Parathyroid adenoma (tissue), 2 donors: ENCODE measurements at regions not wholly inside any gene's neighbourhood (a gene's known extent, or its start where the extent isn't known, plus 50 kb on each side); places are given as distances from the start of the nearest gene placed in this dataset.

Source experiments
- H2AFZ ChIP-seq: fragments of 300-600 bp; sonication (generic); one replicate; pipeline ENCODE4 v1.7.0; 2017; ENCODE audit warnings: antibody characterized with exemption, mild to moderate bottlenecking
- H3K27ac ChIP-seq: fragments of 300-600 bp; sonication (generic); one replicate; pipeline ENCODE4 v1.7.0; 2017
- H3K27me3 ChIP-seq: fragments of 300-600 bp; sonication (generic); one replicate; pipeline ENCODE4 v1.7.0; 2017; ENCODE audit warnings: low read length; ENCODE audit not compliant: control insufficient read depth, insufficient read depth
- H3K36me3 ChIP-seq: fragments of 300-600 bp; sonication (generic); one replicate; pipeline ENCODE4 v1.7.0; 2017; ENCODE audit warnings: low read length; ENCODE audit not compliant: control insufficient read depth, insufficient read depth
- H3K4me1 ChIP-seq: fragments of 300-600 bp; sonication (generic); one replicate; pipeline ENCODE4 v1.7.0; 2017; ENCODE audit warnings: control low read depth
- H3K4me2 ChIP-seq: fragments of 300-600 bp; sonication (generic); one replicate; pipeline ENCODE4 v1.7.0; 2017; ENCODE audit warnings: low read length
- H3K4me3 ChIP-seq: fragments of 300-600 bp; sonication (generic); one replicate; pipeline ENCODE4 v1.7.0; 2017; ENCODE audit warnings: low read depth, low read length
- H3K79me2 ChIP-seq: fragments of 300-600 bp; sonication (generic); one replicate; pipeline ENCODE4 v1.7.0; 2017; ENCODE audit warnings: control low read depth
- H3K9ac ChIP-seq: fragments of 300-600 bp; sonication (generic); one replicate; pipeline ENCODE4 v1.7.0; 2017; ENCODE audit warnings: mild to moderate bottlenecking
- H3K9me3 ChIP-seq: fragments of 300-600 bp; sonication (generic); one replicate; pipeline ENCODE4 v1.7.0; 2017; ENCODE audit warnings: low read length; ENCODE audit not compliant: control insufficient read depth
- TF ChIP-seq, protein P1 (sequence below): fragments of 300-600 bp; sonication (generic); IDR thresholded peaks from one replicate; pipeline ENCODE4 v1.7.0; 2017; ENCODE audit warnings: antibody characterized with exemption, mild to moderate bottlenecking
- donor health status: primary hyperparathyroidism.

GRCh38 chr10:3871424-3871996 is 86.5 kb upstream of the KLF6 start:
- no peak overlapping the region for H3K4me2 ChIP-seq
- H3K79me2 ChIP-seq, result no peaks in the 10 kb centered on the region
- peaks cover 4% of the 10 kb centered on the region for H3K4me1 ChIP-seq

DNA sequence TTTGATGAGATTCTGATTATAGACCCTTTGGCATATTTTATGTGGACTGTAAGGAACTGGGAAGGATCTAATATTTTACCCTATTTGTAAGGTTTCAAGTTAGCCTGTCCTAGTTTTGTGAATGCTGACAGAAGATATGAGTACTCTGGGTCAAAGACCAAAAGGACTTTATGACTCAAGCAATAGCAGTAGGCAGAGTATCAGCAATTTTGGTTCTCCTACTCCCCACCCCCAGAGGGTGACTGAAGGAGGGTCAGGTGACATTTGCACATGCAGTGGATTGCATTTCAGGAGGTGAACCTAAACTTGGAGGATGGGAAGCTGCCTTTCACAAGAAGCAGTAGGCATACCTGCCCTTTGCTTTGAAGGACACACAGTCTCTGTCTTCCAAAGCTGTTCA is 84.0 kb upstream of the KLF6 start:
- H3K4me2 ChIP-seq, result no peak overlapping the region
- no peak overlapping the region for H3K9ac ChIP-seq
- peaks cover 4% of the 10 kb centered on the region for H3K4me1 ChIP-seq
- no peak overlapping the region for H2AFZ ChIP-seq
- H3K9me3 ChIP-seq, result no peaks in the 10 kb centered on the region
- H3K79me2 ChIP-seq, result no peaks in the 10 kb centered on the region
- H3K36me3 ChIP-seq, result no peaks in the 10 kb centered on the region
- H3K4me3 ChIP-seq, result no peak overlapping the region
- no peak overlapping the region for H3K27ac ChIP-seq
- TF ChIP-seq, protein P1, sequence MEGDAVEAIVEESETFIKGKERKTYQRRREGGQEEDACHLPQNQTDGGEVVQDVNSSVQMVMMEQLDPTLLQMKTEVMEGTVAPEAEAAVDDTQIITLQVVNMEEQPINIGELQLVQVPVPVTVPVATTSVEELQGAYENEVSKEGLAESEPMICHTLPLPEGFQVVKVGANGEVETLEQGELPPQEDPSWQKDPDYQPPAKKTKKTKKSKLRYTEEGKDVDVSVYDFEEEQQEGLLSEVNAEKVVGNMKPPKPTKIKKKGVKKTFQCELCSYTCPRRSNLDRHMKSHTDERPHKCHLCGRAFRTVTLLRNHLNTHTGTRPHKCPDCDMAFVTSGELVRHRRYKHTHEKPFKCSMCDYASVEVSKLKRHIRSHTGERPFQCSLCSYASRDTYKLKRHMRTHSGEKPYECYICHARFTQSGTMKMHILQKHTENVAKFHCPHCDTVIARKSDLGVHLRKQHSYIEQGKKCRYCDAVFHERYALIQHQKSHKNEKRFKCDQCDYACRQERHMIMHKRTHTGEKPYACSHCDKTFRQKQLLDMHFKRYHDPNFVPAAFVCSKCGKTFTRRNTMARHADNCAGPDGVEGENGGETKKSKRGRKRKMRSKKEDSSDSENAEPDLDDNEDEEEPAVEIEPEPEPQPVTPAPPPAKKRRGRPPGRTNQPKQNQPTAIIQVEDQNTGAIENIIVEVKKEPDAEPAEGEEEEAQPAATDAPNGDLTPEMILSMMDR, result no peak
- no peaks in the 10 kb centered on the region for H3K27me3 ChIP-seq

More at GRCh38 chr10:3871424-3871996, 86.5 kb upstream of the KLF6 start:
- Histone ChIP-seq H3K9ac (no peak overlapping the region), H3K27ac (no peak overlapping the region), H3K9me3 (no peaks in the 10 kb centered on the region), H3K4me3 (no peak overlapping the region), H2AFZ (no peak overlapping the region), H3K36me3 (no peaks in the 10 kb centered on the region), H3K27me3 (no peaks in the 10 kb centered on the region)
- TF ChIP-seq, protein P1, result no peak

- Histone ChIP-seq H3K27me3 (no peaks in the 10 kb centered on the region), H3K4me1 (peaks cover 4% of the 10 kb centered on the region), H2AFZ (no peak overlapping the region), H3K27ac (no peak overlapping the region), H3K36me3 (no peaks in the 10 kb centered on the region), H3K4me3 (no peak overlapping the region), H3K79me2 (no peaks in the 10 kb centered on the region), H3K9me3 (no peaks in the 10 kb centered on the region), H3K9ac (no peak overlapping the region), H3K4me2 (no peak overlapping the region)
- TF ChIP-seq, protein P1, result no peak
These were observed 83.3 kb upstream of the KLF6 start for GRCh38 chr10:3868271-3868664.

DNA sequence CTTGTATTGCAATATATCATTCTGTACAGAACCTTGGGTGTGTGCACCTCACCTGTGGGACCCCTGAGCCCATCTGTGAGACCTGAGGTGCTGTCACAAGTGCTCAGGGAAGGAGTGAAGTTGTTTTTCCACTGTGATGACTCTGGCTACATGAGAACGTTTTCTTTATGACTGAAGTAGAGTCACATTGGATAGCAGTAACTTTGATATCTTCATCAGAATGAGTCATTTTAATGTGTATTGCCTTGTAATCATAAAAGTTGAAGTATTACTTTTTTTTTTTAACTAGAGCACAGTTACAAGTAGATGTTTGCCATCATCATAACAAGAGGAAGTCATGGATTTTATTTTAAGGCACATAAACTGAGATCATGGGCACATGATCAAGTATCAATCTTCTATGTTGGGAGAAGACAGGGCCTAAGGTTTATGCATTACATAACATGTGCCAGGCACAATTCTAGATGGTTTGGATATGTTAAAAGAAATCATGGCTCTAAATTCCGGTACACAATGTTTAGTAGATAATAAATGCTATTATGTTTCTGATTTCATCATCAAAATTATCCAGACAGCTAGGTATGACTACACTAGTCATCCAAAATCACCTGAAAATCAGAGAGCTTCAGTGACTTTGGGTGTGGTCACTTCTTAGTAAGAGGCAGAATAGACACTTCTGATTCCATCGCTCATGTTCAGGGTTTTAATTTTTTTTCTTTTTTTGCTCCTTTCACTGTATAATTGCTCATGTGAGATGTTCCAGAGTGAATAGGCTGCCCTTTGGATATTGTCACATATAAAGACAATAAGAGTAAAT is 82.7 kb upstream of the KLF6 start:
- Histone ChIP-seq H3K27me3 (no peaks in the 10 kb centered on the region), H2AFZ (no peak overlapping the region), H3K4me3 (no peak overlapping the region), H3K36me3 (no peaks in the 10 kb centered on the region), H3K79me2 (no peaks in the 10 kb centered on the region), H3K4me1 (peaks cover 4% of the 10 kb centered on the region), H3K27ac (no peak overlapping the region), H3K9ac (no peak overlapping the region), H3K9me3 (no peaks in the 10 kb centered on the region), H3K4me2 (no peak overlapping the region)
- TF ChIP-seq, protein P1, result no peak
